GM12878 (cell line): ENCODE measurements at regions not wholly inside any gene's neighbourhood (a gene's known extent, or its start where the extent isn't known, plus 50 kb on each side); places are given as distances from the start of the nearest gene placed in this dataset.

ENCODE experiments used
- ASH2L ChIP-seq: fragments of 300-600, 200-600 bp; sonication (generic); IDR thresholded peaks from 2 replicates; pipeline ENCODE4 v1.6.1; 2017; ENCODE audit warnings: low read depth, mild to moderate bottlenecking, borderline replicate concordance
- BMI1 ChIP-seq: fragments of 450-650 bp; IDR thresholded peaks from 2 replicates; pipeline ENCODE4 v1.6.1; 2016; ENCODE audit warnings: mild to moderate bottlenecking, moderate library complexity, borderline replicate concordance
- EGR1 ChIP-seq, 2 experiments: IDR thresholded peaks; 1 replicate in 1 of 2; 2 replicates in 1 of 2; pipeline ENCODE4 v1.6.1; 2011 to 2012; ENCODE audit warnings: low read depth in 2 of 2, low read length in 2 of 2, borderline replicate concordance in 1 of 2, mild to moderate bottlenecking in 1 of 2, moderate library complexity in 1 of 2
- FOXK2 ChIP-seq: fragments of 450-650 bp; IDR thresholded peaks from 2 replicates; pipeline ENCODE4 v1.6.1; 2017; ENCODE audit warnings: mild to moderate bottlenecking, moderate library complexity
- JUND ChIP-seq: IDR thresholded peaks from 2 replicates; pipeline ENCODE4 v1.6.1; 2012; ENCODE audit warnings: low read depth, mild to moderate bottlenecking, low read length, improper control_type of control experiment, moderate library complexity
- MEF2B ChIP-seq: fragments of 450-650 bp; IDR thresholded peaks from 2 replicates; pipeline ENCODE4 v1.6.1; 2018; ENCODE audit warnings: mild to moderate bottlenecking, moderate library complexity; ENCODE audit not compliant: partially characterized antibody, poor library complexity, severe bottlenecking
- MYC ChIP-seq: IDR thresholded peaks from 2 replicates; pipeline ENCODE4 v1.6.1; 2011; ENCODE audit warnings: mild to moderate bottlenecking, low read length, moderate library complexity, inconsistent platforms; ENCODE audit not compliant: insufficient read depth, insufficient replicate concordance, insufficient read length, severe bottlenecking
- NBN ChIP-seq: fragments of 450-650 bp; IDR thresholded peaks from 2 replicates; pipeline ENCODE4 v1.6.1; 2016
- NFXL1 ChIP-seq: fragments of 450-650 bp; IDR thresholded peaks from 2 replicates; pipeline ENCODE4 v1.6.1; 2017; ENCODE audit warnings: antibody characterized with exemption, mild to moderate bottlenecking, borderline replicate concordance
- NRF1 ChIP-seq: conservative IDR thresholded peaks from 2 replicates; pipeline ENCODE4 v1.6.1; 2011; ENCODE audit warnings: mild to moderate bottlenecking, low read depth, low read length, improper control_type of control experiment
- PAX5 ChIP-seq: IDR thresholded peaks from 2 replicates; pipeline ENCODE4 v1.6.1; 2011; ENCODE audit warnings: low read depth, low read length, borderline replicate concordance
- POU2F2 ChIP-seq: IDR thresholded peaks from 3 replicates; pipeline ENCODE4 v1.6.1; 2011; ENCODE audit warnings: low read depth, mild to moderate bottlenecking, low read length, borderline replicate concordance
- PRDM15 ChIP-seq: fragments of 450-650 bp; formaldehyde crosslinking; IDR thresholded peaks from 2 replicates; pipeline ENCODE4 v1.4.0; 2020; ENCODE audit warnings: mild to moderate bottlenecking, moderate library complexity
- SMAD5 ChIP-seq: IDR thresholded peaks from 2 replicates; pipeline ENCODE4 v1.6.1; 2016; ENCODE audit warnings: antibody characterized with exemption, low read depth
- TBL1XR1 ChIP-seq: IDR thresholded peaks from 2 replicates; pipeline ENCODE4 v1.6.1; 2012; ENCODE audit warnings: low read depth, low read length, improper control_type of control experiment
- TCF3 ChIP-seq: IDR thresholded peaks from 2 replicates; pipeline ENCODE4 v1.6.1; 2012; ENCODE audit warnings: low read depth, mild to moderate bottlenecking, low read length, borderline replicate concordance; ENCODE audit not compliant: insufficient read depth
- USF1 ChIP-seq: IDR thresholded peaks from 2 replicates; pipeline ENCODE4 v1.6.1; 2011; ENCODE audit warnings: borderline replicate concordance, low read depth, mild to moderate bottlenecking, moderate library complexity, mixed read lengths, low read length; ENCODE audit not compliant: insufficient read depth; ENCODE audit errors: extremely low read length
- WRNIP1 ChIP-seq: IDR thresholded peaks from 2 replicates; pipeline ENCODE4 v1.6.1; 2011; ENCODE audit warnings: low read depth, low read length, improper control_type of control experiment, borderline replicate concordance
- TF ChIP-seq, protein P1 (sequence below): fragments of 450-650 bp; conservative IDR thresholded peaks from 2 replicates; pipeline ENCODE4 v1.6.1; 2017; ENCODE audit warnings: mild to moderate bottlenecking, moderate library complexity
- TF ChIP-seq, protein P2 (sequence below): IDR thresholded peaks from 2 replicates; pipeline ENCODE4 v1.6.1; 2012; ENCODE audit warnings: mild to moderate bottlenecking, low read depth, low read length

DNA sequence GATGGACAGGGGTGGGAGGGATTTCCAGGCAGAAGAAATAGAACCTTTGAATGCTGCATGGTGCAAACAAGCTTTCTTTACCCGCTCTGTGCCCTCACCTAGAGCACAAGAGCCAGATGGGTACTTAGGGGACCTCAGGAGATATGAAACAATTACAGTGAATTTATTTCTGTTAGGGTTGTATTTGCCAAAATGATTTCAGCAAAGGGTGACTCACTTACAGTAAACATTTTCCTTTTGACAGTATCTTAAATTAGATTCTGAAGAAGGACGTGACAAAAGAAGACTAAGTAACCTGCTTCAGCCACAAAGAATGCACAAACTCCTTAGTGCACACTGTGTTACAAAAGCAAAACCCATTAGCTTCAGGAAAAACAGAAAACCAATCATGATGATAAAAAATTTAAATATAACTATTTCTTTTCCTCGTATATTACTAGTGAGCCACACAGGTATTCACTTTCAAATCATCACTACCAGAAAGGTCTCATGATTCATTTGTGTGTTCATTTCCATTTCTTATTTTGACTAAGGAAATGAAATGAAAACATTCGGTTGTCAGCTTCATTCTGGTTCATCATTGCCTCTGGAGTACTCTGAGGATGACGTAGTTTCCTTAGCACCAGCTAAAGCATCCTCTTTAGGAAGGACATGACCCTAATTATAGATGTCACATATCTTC, 158.8 kb downstream of the NHLRC3 start (continued):
- TF ChIP-seq MEF2B (no peak), JUND (no peak), POU2F2 (no peak), TCF3 (no peak), USF1 (no peak), SMAD5 (no peak), FOXK2 (no peak), NFXL1 (no peak), ASH2L (no peak), PRDM15 (CRISPR knock-in tag) (no peak), TBL1XR1 (no peak), NBN (no peak), BMI1 (no peak), MYC (no peak), NRF1 (no peak), WRNIP1 (no peak), EGR1 (IDR thresholded peaks at IDR 0.05; ENCODE audit: borderline replicate concordance in 1 of 2, low read depth in 2 of 2, low read length in 2 of 2) (no peak), PAX5 (no peak)
- TF ChIP-seq, protein P1, sequence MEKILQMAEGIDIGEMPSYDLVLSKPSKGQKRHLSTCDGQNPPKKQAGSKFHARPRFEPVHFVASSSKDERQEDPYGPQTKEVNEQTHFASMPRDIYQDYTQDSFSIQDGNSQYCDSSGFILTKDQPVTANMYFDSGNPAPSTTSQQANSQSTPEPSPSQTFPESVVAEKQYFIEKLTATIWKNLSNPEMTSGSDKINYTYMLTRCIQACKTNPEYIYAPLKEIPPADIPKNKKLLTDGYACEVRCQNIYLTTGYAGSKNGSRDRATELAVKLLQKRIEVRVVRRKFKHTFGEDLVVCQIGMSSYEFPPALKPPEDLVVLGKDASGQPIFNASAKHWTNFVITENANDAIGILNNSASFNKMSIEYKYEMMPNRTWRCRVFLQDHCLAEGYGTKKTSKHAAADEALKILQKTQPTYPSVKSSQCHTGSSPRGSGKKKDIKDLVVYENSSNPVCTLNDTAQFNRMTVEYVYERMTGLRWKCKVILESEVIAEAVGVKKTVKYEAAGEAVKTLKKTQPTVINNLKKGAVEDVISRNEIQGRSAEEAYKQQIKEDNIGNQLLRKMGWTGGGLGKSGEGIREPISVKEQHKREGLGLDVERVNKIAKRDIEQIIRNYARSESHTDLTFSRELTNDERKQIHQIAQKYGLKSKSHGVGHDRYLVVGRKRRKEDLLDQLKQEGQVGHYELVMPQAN: no peak
- TF ChIP-seq, protein P2, sequence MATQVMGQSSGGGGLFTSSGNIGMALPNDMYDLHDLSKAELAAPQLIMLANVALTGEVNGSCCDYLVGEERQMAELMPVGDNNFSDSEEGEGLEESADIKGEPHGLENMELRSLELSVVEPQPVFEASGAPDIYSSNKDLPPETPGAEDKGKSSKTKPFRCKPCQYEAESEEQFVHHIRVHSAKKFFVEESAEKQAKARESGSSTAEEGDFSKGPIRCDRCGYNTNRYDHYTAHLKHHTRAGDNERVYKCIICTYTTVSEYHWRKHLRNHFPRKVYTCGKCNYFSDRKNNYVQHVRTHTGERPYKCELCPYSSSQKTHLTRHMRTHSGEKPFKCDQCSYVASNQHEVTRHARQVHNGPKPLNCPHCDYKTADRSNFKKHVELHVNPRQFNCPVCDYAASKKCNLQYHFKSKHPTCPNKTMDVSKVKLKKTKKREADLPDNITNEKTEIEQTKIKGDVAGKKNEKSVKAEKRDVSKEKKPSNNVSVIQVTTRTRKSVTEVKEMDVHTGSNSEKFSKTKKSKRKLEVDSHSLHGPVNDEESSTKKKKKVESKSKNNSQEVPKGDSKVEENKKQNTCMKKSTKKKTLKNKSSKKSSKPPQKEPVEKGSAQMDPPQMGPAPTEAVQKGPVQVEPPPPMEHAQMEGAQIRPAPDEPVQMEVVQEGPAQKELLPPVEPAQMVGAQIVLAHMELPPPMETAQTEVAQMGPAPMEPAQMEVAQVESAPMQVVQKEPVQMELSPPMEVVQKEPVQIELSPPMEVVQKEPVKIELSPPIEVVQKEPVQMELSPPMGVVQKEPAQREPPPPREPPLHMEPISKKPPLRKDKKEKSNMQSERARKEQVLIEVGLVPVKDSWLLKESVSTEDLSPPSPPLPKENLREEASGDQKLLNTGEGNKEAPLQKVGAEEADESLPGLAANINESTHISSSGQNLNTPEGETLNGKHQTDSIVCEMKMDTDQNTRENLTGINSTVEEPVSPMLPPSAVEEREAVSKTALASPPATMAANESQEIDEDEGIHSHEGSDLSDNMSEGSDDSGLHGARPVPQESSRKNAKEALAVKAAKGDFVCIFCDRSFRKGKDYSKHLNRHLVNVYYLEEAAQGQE: no peak
